IMR-90 (cell line): ENCODE measurements at regions not wholly inside any gene's neighbourhood (a gene's known extent, or its start where the extent isn't known, plus 50 kb on each side); places are given as distances from the start of the nearest gene placed in this dataset.

Experiments used
- ATAC-seq: fragments of 200-7000 bp; cut with Tn5 transposase; 2 replicates; pipeline ENCODE4 v1.9.1; 2020; ENCODE audit warnings: low read depth, mild to moderate bottlenecking, moderate library complexity
- BruUV-seq: library from RNA; stranded (reverse); fragments of 400-500 nt; replicated peaks from 2 replicates; lab custom pipeline; 2021; lab: Mats Ljungman, UMichigan
- CTCF ChIA-PET: fragments of 300-600 bp; formaldehyde crosslinking; extraction: SDS; loops from one replicate; lab custom pipeline; 2021; ENCODE audit warnings: antibody characterized with exemption; lab: Yijun Ruan, JAX
- POLR2A ChIA-PET: fragments of 300-600 bp; sonication (Branson Sonifier 250); formaldehyde crosslinking; loops from one replicate; lab custom pipeline; 2022; ENCODE audit warnings: antibody characterized with exemption; ENCODE audit not compliant: unreplicated experiment; lab: Charles Lee
- DNase-seq: peaks from one replicate; pipeline ENCODE4 v3.0.0; 2013
- H2AFZ ChIP-seq: replicated peaks from 2 replicates; pipeline ENCODE3; 2013; ENCODE audit warnings: low read length, mild to moderate bottlenecking; ENCODE audit not compliant: poor library complexity
- H2AK5ac ChIP-seq: 2 replicates; pipeline ENCODE4 v1.6.1; 2013; ENCODE audit warnings: low read depth, low read length, inconsistent platforms
- H2AK9ac ChIP-seq: replicated peaks from 2 replicates; pipeline ENCODE3; 2013; ENCODE audit warnings: mild to moderate bottlenecking, low read depth, low read length, moderate library complexity; ENCODE audit not compliant: poor library complexity
- H2BK120ac ChIP-seq: 2 replicates; pipeline ENCODE4 v1.6.1; 2013; ENCODE audit warnings: low read depth, low read length, inconsistent platforms
- H2BK15ac ChIP-seq: 3 replicates; pipeline ENCODE4 v1.6.1; 2013; ENCODE audit warnings: low read depth, low read length, inconsistent platforms
- H2BK20ac ChIP-seq: 2 replicates; pipeline ENCODE4 v1.6.1; 2013; ENCODE audit warnings: low read depth, mild to moderate bottlenecking, inconsistent platforms, low read length, moderate library complexity
- H2BK5ac ChIP-seq: 2 replicates; pipeline ENCODE4 v1.6.1; 2013; ENCODE audit warnings: mild to moderate bottlenecking, low read depth, low read length, inconsistent platforms; ENCODE audit not compliant: poor library complexity, severe bottlenecking
- H3K14ac ChIP-seq: replicated peaks from 2 replicates; pipeline ENCODE4 v1.6.1; 2013; ENCODE audit warnings: low read depth, low read length, inconsistent platforms
- H3K18ac ChIP-seq: 2 replicates; pipeline ENCODE4 v1.6.1; 2013; ENCODE audit warnings: low read depth, low read length, control low read depth
- H3K23ac ChIP-seq: 2 replicates; pipeline ENCODE4 v1.6.1; 2013; ENCODE audit warnings: low read depth, low read length, inconsistent platforms
- H3K27ac ChIP-seq: 2 replicates; pipeline ENCODE4 v1.5.1; 2013; ENCODE audit warnings: mild to moderate bottlenecking, control low read depth, low read length; ENCODE audit not compliant: insufficient read depth
- H3K27me3 ChIP-seq: 2 replicates; pipeline ENCODE4 v1.6.1; 2013; ENCODE audit warnings: low read length; ENCODE audit not compliant: control insufficient read depth, insufficient read depth
- H3K36me3 ChIP-seq: 2 replicates; pipeline ENCODE4 v1.6.1; 2013; ENCODE audit warnings: low read length, mixed read lengths; ENCODE audit not compliant: control insufficient read depth, insufficient read depth
- H3K4ac ChIP-seq: 2 replicates; pipeline ENCODE4 v1.6.1; 2013; ENCODE audit warnings: low read depth, low read length, inconsistent platforms
- H3K4me1 ChIP-seq: 2 replicates; pipeline ENCODE4 v1.6.1; 2013; ENCODE audit warnings: low read length, mixed read lengths; ENCODE audit not compliant: control insufficient read depth, insufficient read depth
- H3K4me2 ChIP-seq: 2 replicates; pipeline ENCODE4 v1.6.1; 2013; ENCODE audit warnings: low read depth, mild to moderate bottlenecking, control low read depth, low read length, moderate library complexity
- H3K4me3 ChIP-seq: 2 replicates; pipeline ENCODE4 v1.5.1; 2013; ENCODE audit warnings: low read depth, mild to moderate bottlenecking, control low read depth, low read length, moderate library complexity; ENCODE audit not compliant: insufficient read depth
- H3K56ac ChIP-seq: 2 replicates; pipeline ENCODE4 v1.6.1; 2013; ENCODE audit warnings: low read length, inconsistent platforms; ENCODE audit not compliant: insufficient read depth; ENCODE audit errors: extremely low read depth
- H3K79me1 ChIP-seq, 2 experiments: 2 replicates each; pipeline ENCODE4 v1.6.1; 2013; ENCODE audit warnings: low read length in 2 of 2, inconsistent platforms in 1 of 2, low read depth in 1 of 2
- H3K9ac ChIP-seq: 2 replicates; pipeline ENCODE4 v1.6.1; 2013; ENCODE audit warnings: low read depth, low read length, control low read depth
- H3K9me1 ChIP-seq: 2 replicates; pipeline ENCODE4 v1.6.1; 2013; ENCODE audit warnings: low read length, inconsistent platforms; ENCODE audit not compliant: insufficient read depth
- H3K9me3 ChIP-seq: 2 replicates; pipeline ENCODE4 v1.6.1; 2013; ENCODE audit warnings: low read length; ENCODE audit not compliant: control insufficient read depth, insufficient read depth
- H4K20me1 ChIP-seq: 2 replicates; pipeline ENCODE4 v1.6.1; 2013; ENCODE audit warnings: low read length, inconsistent platforms; ENCODE audit not compliant: insufficient read depth
- H4K5ac ChIP-seq: 2 replicates; pipeline ENCODE4 v1.6.1; 2013; ENCODE audit warnings: mild to moderate bottlenecking, low read depth, low read length, control low read depth
- H4K8ac ChIP-seq, 2 experiments: 2 replicates each; pipeline ENCODE4 v1.6.1; 2013; ENCODE audit warnings: low read depth in 2 of 2, low read length in 2 of 2, control low read depth in 1 of 2, inconsistent platforms in 1 of 2
- H4K91ac ChIP-seq: 2 replicates; pipeline ENCODE4 v1.6.1; 2013; ENCODE audit warnings: low read depth, low read length, inconsistent platforms; ENCODE audit not compliant: insufficient read depth
- BHLHE40 ChIP-seq: fragments of 150-350 bp; IDR thresholded peaks from 2 replicates; pipeline ENCODE4 v1.6.1; 2016; ENCODE audit warnings: mild to moderate bottlenecking, low read depth, low read length
- CEBPB ChIP-seq: IDR thresholded peaks from 2 replicates; pipeline ENCODE4 v1.6.1; 2012; ENCODE audit warnings: low read depth, low read length, improper control_type of control experiment
- CHD1 ChIP-seq: IDR thresholded peaks from 2 replicates; pipeline ENCODE4 v1.6.1; 2012; ENCODE audit warnings: low read depth, low read length, improper control_type of control experiment
- CTCF ChIP-seq: conservative IDR thresholded peaks from 2 replicates; pipeline ENCODE4 v1.5.1; 2012; ENCODE audit warnings: mild to moderate bottlenecking, low read depth, low read length, improper control_type of control experiment
- ELK1 ChIP-seq: fragments of 150-350 bp; IDR thresholded peaks from 2 replicates; pipeline ENCODE4 v1.6.1; 2016; ENCODE audit warnings: low read depth, mild to moderate bottlenecking, low read length, moderate library complexity, borderline replicate concordance
- FOS ChIP-seq: fragments of 150-350 bp; IDR thresholded peaks from 2 replicates; pipeline ENCODE4 v1.6.1; 2016; ENCODE audit warnings: low read depth, low read length
- MAFK ChIP-seq: IDR thresholded peaks from 2 replicates; pipeline ENCODE4 v1.6.1; 2012; ENCODE audit warnings: low read depth, low read length, improper control_type of control experiment
- MAZ ChIP-seq: IDR thresholded peaks from 2 replicates; pipeline ENCODE4 v1.6.1; 2012; ENCODE audit warnings: low read depth, mild to moderate bottlenecking, low read length, improper control_type of control experiment, moderate library complexity, borderline replicate concordance
- MXI1 ChIP-seq: IDR thresholded peaks from 2 replicates; pipeline ENCODE4 v1.6.1; 2012; ENCODE audit warnings: low read depth, mild to moderate bottlenecking, low read length, moderate library complexity, borderline replicate concordance
- NFE2L2 ChIP-seq: fragments of 150-350 bp; IDR thresholded peaks from 2 replicates; pipeline ENCODE4 v1.6.1; 2016; ENCODE audit warnings: low read depth, mild to moderate bottlenecking, low read length
- POLR2A ChIP-seq: IDR thresholded peaks from 2 replicates; pipeline ENCODE4 v1.6.1; 2012; ENCODE audit warnings: mild to moderate bottlenecking, low read depth, low read length
- RAD21 ChIP-seq: IDR thresholded peaks from 2 replicates; pipeline ENCODE4 v1.6.1; 2012; ENCODE audit warnings: low read length, improper control_type of control experiment
- RCOR1 ChIP-seq: IDR thresholded peaks from 2 replicates; pipeline ENCODE4 v1.6.1; 2012; ENCODE audit warnings: mild to moderate bottlenecking, low read length, improper control_type of control experiment; ENCODE audit not compliant: insufficient replicate concordance
- RFX5 ChIP-seq: IDR thresholded peaks from 2 replicates; pipeline ENCODE4 v1.8.0; 2012; ENCODE audit warnings: low read depth, mild to moderate bottlenecking, low read length, moderate library complexity
- SMC3 ChIP-seq: fragments of 150-350 bp; IDR thresholded peaks from 2 replicates; pipeline ENCODE4 v1.6.1; 2016; ENCODE audit warnings: low read depth, mild to moderate bottlenecking, antibody characterized with exemption, low read length, moderate library complexity
- WGBS, 2 experiments: methylation state at CpG; one replicate each; pipeline versions ENCODE4 v1.1.5 to v1.1.7; 2013; ENCODE audit warnings: missing lambda C conversion rate in 2 of 2; ENCODE audit not compliant: insufficient read length in 1 of 2; ENCODE audit errors: extremely low coverage in 2 of 2; 5-methylcytosine and 5-hydroxymethylcytosine counted together
- dilution Hi-C: fragments of 300-500 bp; cut with HindIII; formaldehyde crosslinking; loops from one replicate; pipeline ENCODE4 v1.14.3; 2018; ENCODE audit warnings: low sequenced_read_pairs; ENCODE audit not compliant: unreplicated experiment
- in situ Hi-C: fragments of 300-500 bp; cut with MboI; formaldehyde crosslinking; loops from 3 replicates; pipeline ENCODE4 v1.14.3; 2019; ENCODE audit warnings: low sequenced_read_pairs, inconsistent platforms, mixed read lengths
- intact Hi-C: fragments of 100-400 bp; cut with micrococcal nuclease; formaldehyde crosslinking; loops from 2 replicates; pipeline ENCODE4 v1.10.0; 2022
- TF ChIP-seq, protein P1 (sequence below): fragments of 150-350 bp; IDR thresholded peaks from 2 replicates; pipeline ENCODE4 v1.6.1; 2017; ENCODE audit warnings: mild to moderate bottlenecking, antibody characterized with exemption, low read length, low read depth

DNA sequence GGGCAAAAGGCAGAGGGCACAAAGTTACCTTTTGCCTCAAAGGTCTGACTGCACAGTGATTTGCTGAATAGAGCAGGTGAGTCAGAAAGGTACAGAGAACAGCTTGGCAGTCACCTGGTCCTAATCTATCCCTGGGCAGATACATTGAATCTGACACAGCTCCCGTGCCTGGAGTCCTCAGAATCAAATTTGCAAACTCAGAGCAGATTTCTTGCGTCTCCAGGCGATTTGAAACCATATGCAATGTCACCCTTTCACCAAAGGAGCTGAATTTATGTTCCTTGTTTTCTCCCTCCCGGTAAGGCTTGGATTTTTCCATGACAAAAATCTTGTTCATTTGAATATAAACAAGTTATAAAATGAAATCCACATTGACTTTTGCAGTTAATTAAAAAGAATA, 81.6 kb upstream of the SNAP25 start:
- CTCF ChIA-PET = no interaction called here
- Histone ChIP-seq H3K27me3 (peaks cover 18% of the 10 kb centered on the region), H3K4me1 (peaks cover 1% of the 10 kb centered on the region; the same call in 1 of the 2 replicates), H2BK5ac (no peak overlapping the region), H3K9me3 (no peaks in the 10 kb centered on the region), H4K20me1 (no peaks in the 10 kb centered on the region), H3K14ac (no peak overlapping the region), H2AK9ac (no peak overlapping the region), H3K27ac (no peak overlapping the region), H2AK5ac (no peak overlapping the region), H3K4ac (no peak overlapping the region), H3K36me3 (no peaks in the 10 kb centered on the region), H3K56ac (no peak overlapping the region), H4K91ac (no peak overlapping the region), H3K4me2 (no peak overlapping the region), H3K4me3 (no peak overlapping the region), H3K23ac (no peak overlapping the region), H2BK15ac (no peak overlapping the region), H4K8ac (no peak overlapping the region), H3K79me1 (no peaks in the 10 kb centered on the region), H3K9me1 (no peaks in the 10 kb centered on the region), H2BK20ac (no peak overlapping the region), H2AFZ (no peak overlapping the region), H3K9ac (no peak overlapping the region), H4K5ac (no peak overlapping the region), H2BK120ac (no peak overlapping the region), H3K18ac (no peak overlapping the region)
- TF ChIP-seq MAFK = no peak
- no peak for TF ChIP-seq MAZ
- no peak for TF ChIP-seq CTCF
- TF ChIP-seq, protein P1, sequence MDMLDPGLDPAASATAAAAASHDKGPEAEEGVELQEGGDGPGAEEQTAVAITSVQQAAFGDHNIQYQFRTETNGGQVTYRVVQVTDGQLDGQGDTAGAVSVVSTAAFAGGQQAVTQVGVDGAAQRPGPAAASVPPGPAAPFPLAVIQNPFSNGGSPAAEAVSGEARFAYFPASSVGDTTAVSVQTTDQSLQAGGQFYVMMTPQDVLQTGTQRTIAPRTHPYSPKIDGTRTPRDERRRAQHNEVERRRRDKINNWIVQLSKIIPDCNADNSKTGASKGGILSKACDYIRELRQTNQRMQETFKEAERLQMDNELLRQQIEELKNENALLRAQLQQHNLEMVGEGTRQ = no peak
- no peak for TF ChIP-seq POLR2A
- TF ChIP-seq CEBPB = no peak
- no peak for TF ChIP-seq CHD1
- no peak for TF ChIP-seq MXI1
- TF ChIP-seq RCOR1 = no peak
- no peak for TF ChIP-seq RFX5
- no peak for TF ChIP-seq FOS
- TF ChIP-seq NFE2L2 = no peak
- TF ChIP-seq RAD21 = no peak
- TF ChIP-seq BHLHE40 = no peak
- TF ChIP-seq ELK1 = no peak
- TF ChIP-seq SMC3 = no peak
- no TSS peak for BruUV-seq
- dilution Hi-C loops = no loop called here
- no peak for DNase-seq
- POLR2A ChIA-PET = no interaction called here
- ATAC-seq = no peak
- in situ Hi-C loops = no loop called here
- intact Hi-C loops = no loop called here
- WGBS, 2 experiments = 53% methylated on average over 3 of the region's 4 CpGs; no CpG with 5 or more reads in 1 of the 2 experiments
